Esophagus (tissue), 2 donors: ENCODE measurements at regions not wholly inside any gene's neighbourhood (a gene's known extent, or its start where the extent isn't known, plus 50 kb on each side); places are given as distances from the start of the nearest gene placed in this dataset.

Source experiments
- H3K27ac ChIP-seq, 2 donors: one replicate each; pipeline ENCODE4 v1.5.1; 2013; ENCODE audit warnings: low read depth in 2 of 2, mild to moderate bottlenecking in 2 of 2, inconsistent platforms in 1 of 2, low read length in 1 of 2, moderate library complexity in 1 of 2
- H3K27me3 ChIP-seq, 2 donors: one replicate each; pipeline ENCODE4 v1.6.1; 2013; ENCODE audit warnings: low read length in 2 of 2, control low read depth in 1 of 2, mild to moderate bottlenecking in 1 of 2; ENCODE audit not compliant: insufficient read depth in 2 of 2, control insufficient read depth in 1 of 2
- H3K36me3 ChIP-seq, 2 donors: one replicate each; pipeline ENCODE4 v1.6.1; 2013; ENCODE audit warnings: low read length in 1 of 2; ENCODE audit not compliant: control insufficient read depth in 2 of 2, insufficient read depth in 2 of 2
- H3K4me1 ChIP-seq, 2 donors: one replicate each; pipeline ENCODE4 v1.6.1; 2013; ENCODE audit warnings: low read length in 1 of 2; ENCODE audit not compliant: control insufficient read depth in 2 of 2, insufficient read depth in 2 of 2
- H3K4me3 ChIP-seq, 2 donors: one replicate each; pipeline ENCODE4 v1.5.1; 2013; ENCODE audit warnings: low read length in 2 of 2, mild to moderate bottlenecking in 2 of 2, low read depth in 1 of 2, moderate library complexity in 1 of 2
- H3K9me3 ChIP-seq, 2 donors: one replicate each; pipeline ENCODE4 v1.6.1; 2013; ENCODE audit warnings: mild to moderate bottlenecking in 2 of 2, low read depth in 1 of 2, low read length in 1 of 2, moderate library complexity in 1 of 2; ENCODE audit not compliant: control insufficient read depth in 2 of 2, insufficient read depth in 1 of 2
- WGBS, 2 donors: extraction: QIAGEN DNeasy Blood & Tissue Kit; methylation state at CpG; one replicate each; pipeline ENCODE4 v1.1.7; 2013; 5-methylcytosine and 5-hydroxymethylcytosine counted together
- donor health status: healthy with polysubstance abuse.
- donor health status: Bipolar disorder and iron deficiency.

- Histone ChIP-seq H3K36me3 (no peaks in the 10 kb centered on the region), H3K27me3 (peaks cover 0 to 3% of the 10 kb centered on the region in 2 donors), H3K4me1 (no peaks in the 10 kb centered on the region), H3K4me3 (no peak overlapping the region), H3K9me3 (no peaks in the 10 kb centered on the region), H3K27ac (no peak overlapping the region)
- WGBS, 2 donors: 58 to 64% methylated on average over 21 of the region's 21 CpGs
Observed at GRCh38 chr10:100612601-100613595, 77.2 kb downstream of the HIF1AN start.

GRCh38 chr10:100613846-100614245, 78.1 kb downstream of the HIF1AN start:
- 76 to 78% methylated on average over 8 of the region's 8 CpGs for WGBS, 2 donors
- Histone ChIP-seq H3K4me3 (no peak overlapping the region), H3K36me3 (no peaks in the 10 kb centered on the region), H3K27ac (no peak overlapping the region), H3K9me3 (no peaks in the 10 kb centered on the region), H3K4me1 (no peaks in the 10 kb centered on the region), H3K27me3 (peaks cover 0 to 3% of the 10 kb centered on the region in 2 donors)

- Histone ChIP-seq H3K4me3 (no peak overlapping the region), H3K36me3 (no peaks in the 10 kb centered on the region), H3K4me1 (no peaks in the 10 kb centered on the region), H3K27ac (no peak overlapping the region), H3K27me3 (no peaks in the 10 kb centered on the region), H3K9me3 (no peaks in the 10 kb centered on the region)
- WGBS, 2 donors: 64 to 69% methylated on average over 11 of the region's 11 CpGs
Observed at GRCh38 chr10:100614429-100615095, 78.8 kb downstream of the HIF1AN start.

GRCh38 chr10:100615241-100615640, 79.5 kb downstream of the HIF1AN start:
- Histone ChIP-seq H3K36me3 (no peaks in the 10 kb centered on the region), H3K9me3 (no peaks in the 10 kb centered on the region), H3K27me3 (no peaks in the 10 kb centered on the region), H3K4me1 (no peaks in the 10 kb centered on the region), H3K27ac (no peak overlapping the region), H3K4me3 (no peak overlapping the region)
- 78 to 80% methylated on average over 10 of the region's 10 CpGs for WGBS, 2 donors

GRCh38 chr10:100615908-100616307, 80.2 kb downstream of the HIF1AN start:
- no peak overlapping the region for H3K4me3 ChIP-seq
- H3K4me1 ChIP-seq: no peaks in the 10 kb centered on the region
- WGBS, 2 donors: 50 to 51% methylated on average over 5 of the region's 5 CpGs
- H3K9me3 ChIP-seq: no peaks in the 10 kb centered on the region
- H3K27me3 ChIP-seq: peaks cover 0 to 3% of the 10 kb centered on the region in 2 donors
- H3K36me3 ChIP-seq: no peaks in the 10 kb centered on the region
- no peak overlapping the region for H3K27ac ChIP-seq

GRCh38 chr10:100618091-100618615, 82.4 kb downstream of the HIF1AN start:
- peaks cover 0 to 3% of the 10 kb centered on the region in 2 donors for H3K27me3 ChIP-seq
- no peaks in the 10 kb centered on the region for H3K9me3 ChIP-seq
- 72 to 77% methylated on average over 11 of the region's 11 CpGs for WGBS, 2 donors
- no peak overlapping the region for H3K4me3 ChIP-seq
- no peak overlapping the region for H3K27ac ChIP-seq
- H3K36me3 ChIP-seq: no peaks in the 10 kb centered on the region
- no peaks in the 10 kb centered on the region for H3K4me1 ChIP-seq

- Histone ChIP-seq H3K4me3 (no peak overlapping the region), H3K4me1 (no peaks in the 10 kb centered on the region), H3K27ac (no peak overlapping the region), H3K27me3 (peaks cover 3% of the 10 kb centered on the region in 2 donors), H3K36me3 (no peaks in the 10 kb centered on the region), H3K9me3 (no peaks in the 10 kb centered on the region)
- WGBS, 2 donors: 72 to 76% methylated on average over 5 of the region's 5 CpGs
Observed at GRCh38 chr10:100618632-100619255, 83.0 kb downstream of the HIF1AN start.

GRCh38 chr10:100620087-100620835, 84.5 kb downstream of the HIF1AN start:
- no peak overlapping the region for H3K27ac ChIP-seq
- 67 to 73% methylated on average over 6 of the region's 6 CpGs for WGBS, 2 donors
- no peak overlapping the region for H3K4me3 ChIP-seq
- no peaks in the 10 kb centered on the region for H3K9me3 ChIP-seq
- H3K4me1 ChIP-seq: no peaks in the 10 kb centered on the region
- peaks cover 5 to 7% of the 10 kb centered on the region in 2 donors for H3K27me3 ChIP-seq
- no peaks in the 10 kb centered on the region for H3K36me3 ChIP-seq
